Upper lobe of left lung (tissue), 6 donors: ENCODE measurements at regions not wholly inside any gene's neighbourhood (a gene's known extent, or its start where the extent isn't known, plus 50 kb on each side); places are given as distances from the start of the nearest gene placed in this dataset.

ENCODE experiments used
- ATAC-seq, 2 donors: fragments of 200-7000 bp; cut with Tn5 transposase; one replicate each; pipeline ENCODE4 v1.9.1; 2022; ENCODE audit warnings: mild to moderate bottlenecking in 2 of 2, moderate library complexity in 2 of 2; ENCODE audit not compliant: low FRiP score in 2 of 2
- DNase-seq, 2 donors: peaks; one replicate each; pipeline ENCODE4 v3.0.0-alpha.2; 2019 to 2020
- H3K27ac ChIP-seq, 4 donors: fragments of 200-600 bp; sonication (generic); one replicate each; pipeline ENCODE4 v1.5.1; 2016 to 2019
- H3K27me3 ChIP-seq, 4 donors: fragments of 200-600 bp; sonication (generic); one replicate each; pipeline ENCODE4 v1.5.1; 2017 to 2019
- H3K36me3 ChIP-seq, 4 donors: fragments of 200-600 bp; sonication (generic); one replicate each; pipeline ENCODE4 v1.5.1; 2016 to 2019
- H3K4me1 ChIP-seq, 4 donors: fragments of 200-600 bp; sonication (generic); one replicate each; pipeline ENCODE4 v1.5.1; 2018 to 2019
- H3K4me3 ChIP-seq, 4 donors: fragments of 200-600 bp; sonication (generic); one replicate each; pipeline ENCODE4 v1.5.1; 2017 to 2019; ENCODE audit warnings: mild to moderate bottlenecking in 2 of 4, moderate library complexity in 1 of 4
- H3K9me3 ChIP-seq, 4 donors: fragments of 200-600 bp; sonication (generic); one replicate each; pipeline ENCODE4 v1.5.1; 2018 to 2019
- EP300 ChIP-seq, 4 donors: sonication (generic); formaldehyde crosslinking; IDR thresholded peaks; one replicate each; pipeline ENCODE4 v1.5.1; 2017; ENCODE audit warnings: antibody characterized with exemption in 4 of 4, control low read depth in 2 of 4
- POLR2A ChIP-seq, 4 donors: fragments of 450-650 bp; IDR thresholded peaks; one replicate each; pipeline ENCODE4 v1.5.1; 2016 to 2017; ENCODE audit warnings: antibody characterized with exemption in 4 of 4, mild to moderate bottlenecking in 2 of 4
- POLR2AphosphoS5 ChIP-seq, 2 donors: sonication (generic); formaldehyde crosslinking; IDR thresholded peaks; one replicate each; pipeline ENCODE4 v1.5.1; 2017; ENCODE audit warnings: antibody characterized with exemption in 2 of 2
- WGBS, 2 donors: methylation state at CpG; one replicate each; pipeline ENCODE4 v1.1.5; 2017 to 2018; 5-methylcytosine and 5-hydroxymethylcytosine counted together
- TF ChIP-seq, protein P1 (sequence below), 6 experiments: fragments of 450-650 bp in 4 of 6; fragments of 200-600 bp in 2 of 6; sonication (generic) in 2 of 6; IDR thresholded peaks; one replicate each; pipeline ENCODE4 v1.5.1; 2016 to 2019; ENCODE audit warnings: antibody characterized with exemption in 6 of 6
- donor health status: DM: no; HTN: no; CAD: no; lungs with moderate emphysema.
- donor health status: DM: no; HTN: yes; CAD: no; lungs with severe emphysema.

DNA sequence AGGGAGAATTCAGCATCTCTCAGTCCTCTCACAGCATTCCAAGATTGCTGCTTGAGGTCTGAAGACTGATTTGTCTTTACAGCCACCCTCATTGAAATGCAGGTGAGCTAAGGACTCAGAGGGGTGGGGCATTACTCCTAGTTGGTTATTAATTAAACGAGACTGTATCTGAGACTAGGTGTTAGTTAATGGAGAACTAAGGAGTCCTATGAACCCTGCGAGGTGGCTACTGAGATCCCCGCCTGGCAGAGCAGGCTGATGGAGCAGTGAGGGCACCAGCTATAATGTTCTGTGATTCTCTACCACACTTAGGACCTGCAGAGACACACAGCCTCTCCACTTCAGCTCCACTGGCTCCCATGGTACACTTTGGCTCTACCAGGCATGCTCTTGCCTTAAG lies 215.3 kb downstream of the MID1IP1 start:
- DNase-seq (no peak), ATAC-seq (no peak)
- Histone ChIP-seq H3K4me3 (no peak overlapping the region), H3K4me1 (no peaks in the 10 kb centered on the region), H3K27me3 (no peaks in the 10 kb centered on the region), H3K9me3 (no peaks in the 10 kb centered on the region), H3K36me3 (no peaks in the 10 kb centered on the region), H3K27ac (no peak overlapping the region)
- TF ChIP-seq POLR2A (IDR thresholded peaks at IDR 0.05) (no peak), EP300 (IDR thresholded peaks at IDR 0.05) (no peak), POLR2AphosphoS5 (IDR thresholded peaks at IDR 0.05) (no peak)
- WGBS, 2 donors, result 60 to 100% methylated on average over 1 to 3 of the region's 3 CpGs

DNA sequence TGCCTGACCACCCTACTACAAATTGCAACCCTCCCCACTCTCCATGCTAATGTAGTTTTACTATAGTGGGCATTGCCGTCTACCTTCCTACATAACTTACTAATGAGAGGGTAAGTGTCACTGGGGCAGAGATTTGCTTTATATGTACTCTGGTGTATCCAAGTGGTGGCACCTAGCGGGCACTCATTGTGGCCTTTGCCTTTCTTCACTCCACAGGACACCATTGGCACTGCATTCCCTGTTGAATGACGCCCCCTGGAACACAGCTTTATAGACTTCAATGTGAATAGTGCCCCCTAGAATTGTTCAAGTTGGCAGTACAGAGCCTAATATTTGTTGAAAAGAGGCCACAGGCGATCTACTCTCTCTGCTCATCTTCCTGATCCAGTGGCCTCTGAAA lies 215.8 kb downstream of the MID1IP1 start:
- no peak overlapping the region for H3K27ac ChIP-seq
- no peaks in the 10 kb centered on the region for H3K4me1 ChIP-seq
- no peaks in the 10 kb centered on the region for H3K9me3 ChIP-seq
- no peaks in the 10 kb centered on the region for H3K36me3 ChIP-seq
- WGBS, 2 donors, result 76 to 100% methylated on average over 1 to 4 of the region's 4 CpGs
- no peak for DNase-seq
- ATAC-seq, result no peak
- no peak overlapping the region for H3K4me3 ChIP-seq
- no peaks in the 10 kb centered on the region for H3K27me3 ChIP-seq
- TF ChIP-seq POLR2AphosphoS5 (IDR thresholded peaks at IDR 0.05) (no peak), POLR2A (IDR thresholded peaks at IDR 0.05) (no peak), EP300 (IDR thresholded peaks at IDR 0.05) (no peak)
- TF ChIP-seq, protein P1, sequence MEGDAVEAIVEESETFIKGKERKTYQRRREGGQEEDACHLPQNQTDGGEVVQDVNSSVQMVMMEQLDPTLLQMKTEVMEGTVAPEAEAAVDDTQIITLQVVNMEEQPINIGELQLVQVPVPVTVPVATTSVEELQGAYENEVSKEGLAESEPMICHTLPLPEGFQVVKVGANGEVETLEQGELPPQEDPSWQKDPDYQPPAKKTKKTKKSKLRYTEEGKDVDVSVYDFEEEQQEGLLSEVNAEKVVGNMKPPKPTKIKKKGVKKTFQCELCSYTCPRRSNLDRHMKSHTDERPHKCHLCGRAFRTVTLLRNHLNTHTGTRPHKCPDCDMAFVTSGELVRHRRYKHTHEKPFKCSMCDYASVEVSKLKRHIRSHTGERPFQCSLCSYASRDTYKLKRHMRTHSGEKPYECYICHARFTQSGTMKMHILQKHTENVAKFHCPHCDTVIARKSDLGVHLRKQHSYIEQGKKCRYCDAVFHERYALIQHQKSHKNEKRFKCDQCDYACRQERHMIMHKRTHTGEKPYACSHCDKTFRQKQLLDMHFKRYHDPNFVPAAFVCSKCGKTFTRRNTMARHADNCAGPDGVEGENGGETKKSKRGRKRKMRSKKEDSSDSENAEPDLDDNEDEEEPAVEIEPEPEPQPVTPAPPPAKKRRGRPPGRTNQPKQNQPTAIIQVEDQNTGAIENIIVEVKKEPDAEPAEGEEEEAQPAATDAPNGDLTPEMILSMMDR (IDR thresholded peaks at IDR 0.05), result no peak

DNA sequence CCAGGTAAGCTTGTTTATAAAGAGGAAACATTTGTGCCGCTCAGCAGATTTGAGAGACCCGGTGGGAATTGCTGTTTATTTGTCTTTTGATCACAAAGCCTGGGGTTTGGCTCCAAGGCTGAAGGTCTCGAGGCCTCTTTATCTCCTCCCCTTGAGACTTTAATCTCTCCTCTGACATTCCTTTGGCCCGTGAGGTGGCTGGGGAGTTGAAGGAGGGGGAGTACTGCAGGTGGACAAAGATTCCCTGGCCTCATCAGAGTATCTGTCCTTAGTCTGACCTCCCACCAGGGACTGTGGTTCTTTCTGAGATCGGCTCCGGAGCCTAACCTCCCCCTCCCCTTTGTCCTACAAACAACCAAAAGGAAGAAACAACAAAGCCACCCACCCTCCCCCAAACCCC lies 216.5 kb downstream of the MID1IP1 start:
- H3K9me3 ChIP-seq, result no peaks in the 10 kb centered on the region
- DNase-seq (no peak), ATAC-seq (no peak)
- no peak overlapping the region for H3K27ac ChIP-seq
- no peaks in the 10 kb centered on the region for H3K27me3 ChIP-seq
- no peak for TF ChIP-seq POLR2A (IDR thresholded peaks at IDR 0.05)
- no peak for TF ChIP-seq POLR2AphosphoS5 (IDR thresholded peaks at IDR 0.05)
- TF ChIP-seq EP300 (IDR thresholded peaks at IDR 0.05), result no peak
- TF ChIP-seq, protein P1 (IDR thresholded peaks at IDR 0.05), result no peak
- no peak overlapping the region for H3K4me3 ChIP-seq
- no peaks in the 10 kb centered on the region for H3K36me3 ChIP-seq
- no peaks in the 10 kb centered on the region for H3K4me1 ChIP-seq
- WGBS, 2 donors, result 75 to 77% methylated on average over 6 of the region's 6 CpGs

DNA sequence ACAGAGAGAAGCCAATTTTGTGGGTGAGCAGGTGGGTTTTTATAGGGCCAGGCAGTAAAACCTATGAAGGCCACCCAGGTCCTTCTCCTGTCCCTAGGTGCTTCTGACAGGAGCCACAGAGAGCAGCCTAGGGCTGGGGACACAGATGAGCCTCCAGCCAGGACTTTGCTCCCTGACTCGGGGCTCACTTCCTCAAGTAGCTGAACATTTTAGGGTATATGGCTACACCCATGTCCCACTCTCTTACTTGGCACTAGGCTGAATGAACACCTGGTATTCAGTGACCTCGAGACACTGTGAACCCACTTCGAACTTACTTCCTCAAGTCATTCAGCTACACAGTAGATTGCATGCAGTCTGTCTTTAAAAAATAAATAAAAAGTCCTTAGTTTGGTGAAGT lies 217.3 kb downstream of the MID1IP1 start:
- ATAC-seq (no peak), DNase-seq (no peak)
- Histone ChIP-seq H3K27ac (no peak overlapping the region), H3K9me3 (no peaks in the 10 kb centered on the region), H3K27me3 (no peaks in the 10 kb centered on the region), H3K36me3 (no peaks in the 10 kb centered on the region), H3K4me3 (no peak overlapping the region), H3K4me1 (no peaks in the 10 kb centered on the region)
- TF ChIP-seq POLR2AphosphoS5 (IDR thresholded peaks at IDR 0.05) (no peak), EP300 (IDR thresholded peaks at IDR 0.05) (no peak), POLR2A (IDR thresholded peaks at IDR 0.05) (no peak)
- TF ChIP-seq, protein P1 (IDR thresholded peaks at IDR 0.05), result no peak
- 61 to 75% methylated on average over 2 to 3 of the region's 3 CpGs for WGBS, 2 donors

DNA sequence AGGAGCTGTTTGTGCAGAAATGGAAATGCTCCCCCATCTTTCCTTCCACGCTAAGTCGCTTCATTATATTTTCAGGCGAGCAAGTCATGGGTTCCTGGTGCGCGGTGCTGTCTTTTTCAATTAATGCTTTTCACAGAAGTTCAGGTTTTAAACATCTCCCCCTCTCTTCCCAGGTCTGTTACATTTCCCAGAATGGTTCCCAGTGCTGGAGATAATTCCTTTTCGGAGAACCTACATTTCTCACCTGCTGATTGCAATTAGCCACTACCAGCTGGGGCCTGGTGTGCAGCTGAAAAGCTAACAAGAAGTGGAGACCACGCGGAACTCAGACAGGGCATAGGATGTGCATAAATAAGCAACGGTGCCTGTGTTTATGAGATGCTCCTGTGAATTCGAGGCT lies 217.8 kb downstream of the MID1IP1 start:
- no peaks in the 10 kb centered on the region for H3K36me3 ChIP-seq
- no peak overlapping the region for H3K27ac ChIP-seq
- no peak for ATAC-seq
- no peaks in the 10 kb centered on the region for H3K9me3 ChIP-seq
- no peak for DNase-seq
- WGBS, 2 donors, result 78 to 84% methylated on average over 10 of the region's 10 CpGs
- TF ChIP-seq POLR2AphosphoS5 (IDR thresholded peaks at IDR 0.05), result no peak
- TF ChIP-seq, protein P1 (IDR thresholded peaks at IDR 0.05), result no peak
- no peak for TF ChIP-seq POLR2A (IDR thresholded peaks at IDR 0.05)
- no peak for TF ChIP-seq EP300 (IDR thresholded peaks at IDR 0.05)
- H3K4me1 ChIP-seq, result no peaks in the 10 kb centered on the region
- H3K4me3 ChIP-seq, result no peak overlapping the region
- no peaks in the 10 kb centered on the region for H3K27me3 ChIP-seq
